ENCODE measurements at regions not wholly inside any gene's neighbourhood (a gene's known extent, or its start where the extent isn't known, plus 50 kb on each side); places are given as distances from the start of the nearest gene placed in this dataset.

- ChIA-PET CTCF (no interaction called here), POLR2A (no interaction called here)
- H3K4me3 ChIP-seq (ENCODE audit: low read depth, low read length) = no peak overlapping the region
- TF ChIP-seq, protein P1, sequence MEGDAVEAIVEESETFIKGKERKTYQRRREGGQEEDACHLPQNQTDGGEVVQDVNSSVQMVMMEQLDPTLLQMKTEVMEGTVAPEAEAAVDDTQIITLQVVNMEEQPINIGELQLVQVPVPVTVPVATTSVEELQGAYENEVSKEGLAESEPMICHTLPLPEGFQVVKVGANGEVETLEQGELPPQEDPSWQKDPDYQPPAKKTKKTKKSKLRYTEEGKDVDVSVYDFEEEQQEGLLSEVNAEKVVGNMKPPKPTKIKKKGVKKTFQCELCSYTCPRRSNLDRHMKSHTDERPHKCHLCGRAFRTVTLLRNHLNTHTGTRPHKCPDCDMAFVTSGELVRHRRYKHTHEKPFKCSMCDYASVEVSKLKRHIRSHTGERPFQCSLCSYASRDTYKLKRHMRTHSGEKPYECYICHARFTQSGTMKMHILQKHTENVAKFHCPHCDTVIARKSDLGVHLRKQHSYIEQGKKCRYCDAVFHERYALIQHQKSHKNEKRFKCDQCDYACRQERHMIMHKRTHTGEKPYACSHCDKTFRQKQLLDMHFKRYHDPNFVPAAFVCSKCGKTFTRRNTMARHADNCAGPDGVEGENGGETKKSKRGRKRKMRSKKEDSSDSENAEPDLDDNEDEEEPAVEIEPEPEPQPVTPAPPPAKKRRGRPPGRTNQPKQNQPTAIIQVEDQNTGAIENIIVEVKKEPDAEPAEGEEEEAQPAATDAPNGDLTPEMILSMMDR (IDR thresholded peaks at IDR 0.05; ENCODE audit: insufficient read depth, low read length, missing control alignments) = no peak
- DNase-seq (ENCODE audit: low read depth, low spot score) = no peak
These were observed 280.0 kb downstream of the SOX9 start for GRCh38 chr17:72400863-72401262.

DNA sequence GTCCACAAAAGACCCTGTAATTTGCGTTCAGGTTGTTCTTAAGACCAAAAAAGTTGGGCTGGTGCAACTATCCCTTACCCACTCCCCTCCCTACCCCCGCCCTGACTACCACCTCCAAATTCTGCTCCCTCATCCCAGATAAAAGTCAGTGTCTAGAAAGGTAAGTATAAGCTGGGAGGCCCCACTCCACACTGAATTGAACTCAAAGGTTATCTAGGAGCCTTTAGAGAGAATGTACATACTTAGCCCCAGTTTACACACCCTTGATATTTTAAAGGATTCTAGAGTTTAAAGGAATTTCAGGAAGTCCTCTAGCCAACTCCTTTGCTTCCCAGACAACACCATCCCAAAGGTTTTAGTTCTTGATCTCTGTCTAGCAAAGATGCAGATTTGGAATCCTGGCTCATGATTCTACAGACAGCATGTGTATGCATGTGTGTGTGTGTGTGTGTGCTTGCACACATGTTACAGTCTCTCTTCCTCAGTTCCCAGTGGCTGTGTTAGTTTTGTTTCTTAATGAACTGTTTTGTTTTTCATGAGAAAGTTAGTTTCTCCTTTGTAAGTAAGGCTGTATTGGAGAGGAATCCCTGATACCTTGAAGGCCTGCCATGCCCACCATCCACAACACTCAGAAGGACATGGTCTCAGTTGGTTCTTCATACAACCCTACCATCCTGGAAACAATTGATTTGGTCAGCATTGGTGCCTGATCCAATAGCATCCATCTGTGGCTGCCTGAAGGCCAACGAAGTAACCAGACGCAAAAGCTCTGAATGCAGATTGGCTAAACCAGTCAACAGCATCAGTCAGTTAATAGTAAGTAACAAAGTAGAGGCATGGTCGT lies 281.3 kb downstream of the SOX9 start:
- ChIA-PET CTCF (no interaction called here), POLR2A (no interaction called here)
- TF ChIP-seq, protein P1 (IDR thresholded peaks at IDR 0.05; ENCODE audit: insufficient read depth, low read length, missing control alignments) = no peak
- no peak for DNase-seq (ENCODE audit: low read depth, low spot score)
- H3K4me3 ChIP-seq (ENCODE audit: low read depth, low read length) = no peak overlapping the region

DNA sequence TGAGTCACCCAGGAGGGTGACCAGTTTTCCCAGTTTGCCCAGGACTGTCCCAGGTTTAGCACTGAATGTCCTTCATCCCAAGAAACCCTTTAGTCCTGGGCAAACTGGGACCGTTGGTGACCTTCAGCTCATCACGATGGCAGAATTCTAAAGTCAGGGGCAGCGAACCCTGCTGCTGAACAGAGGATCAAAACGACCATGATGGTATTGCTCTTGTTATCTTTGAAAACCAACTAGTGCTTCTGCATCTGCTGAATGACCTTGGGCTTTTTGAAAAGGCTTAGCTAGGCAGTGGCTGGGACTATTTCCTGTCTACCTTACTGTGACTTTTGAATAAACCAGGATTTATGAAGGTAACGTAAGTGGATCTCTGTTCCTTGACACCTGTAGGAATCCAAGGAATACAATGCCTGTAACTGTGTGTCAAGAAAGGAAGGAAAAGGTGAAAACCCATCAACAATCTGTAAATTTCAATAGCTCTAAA lies 281.9 kb downstream of the SOX9 start:
- no peak for DNase-seq (ENCODE audit: low read depth, low spot score)
- TF ChIP-seq, protein P1 (IDR thresholded peaks at IDR 0.05; ENCODE audit: insufficient read depth, low read length, missing control alignments) = no peak
- ChIA-PET POLR2A (no interaction called here), CTCF (no interaction called here)
- H3K4me3 ChIP-seq (ENCODE audit: low read depth, low read length) = no peak overlapping the region

DNA sequence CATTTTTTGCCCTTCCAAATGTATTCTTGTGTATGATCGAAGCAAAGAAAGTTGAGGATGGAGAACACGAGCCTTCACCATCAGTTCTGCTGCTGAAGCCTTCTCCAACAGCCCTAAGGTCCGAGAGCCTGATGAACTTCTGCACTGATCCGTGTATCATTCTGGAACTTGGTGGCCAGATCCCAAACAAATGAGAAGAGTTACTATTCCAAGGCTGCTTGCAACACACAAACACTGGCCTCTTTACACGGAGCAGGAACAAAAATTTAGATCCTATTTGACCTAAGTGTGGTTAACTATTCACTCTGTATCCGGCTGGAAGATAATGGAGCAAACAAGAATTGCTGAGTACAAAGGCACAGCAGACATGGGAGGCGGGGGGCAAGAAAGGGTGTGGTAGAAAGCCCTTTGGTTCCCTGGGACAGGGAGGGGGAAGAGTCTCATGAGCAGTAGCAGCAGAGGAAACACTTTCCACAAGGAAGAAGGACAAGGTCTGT lies 282.9 kb downstream of the SOX9 start:
- CTCF ChIA-PET = interaction anchor here (1.0 to 1.4 kb wide), 2 partner anchors 8 to 9 kb away, joined by 4 to 5 read pairs; no protein-coding TSS in a partner anchor
- H3K4me3 ChIP-seq (ENCODE audit: low read depth, low read length) = no peak overlapping the region
- POLR2A ChIA-PET = no interaction called here
- TF ChIP-seq, protein P1 (IDR thresholded peaks at IDR 0.05; ENCODE audit: insufficient read depth, low read length, missing control alignments) = no peak
- no peak for DNase-seq (ENCODE audit: low read depth, low spot score)

DNA sequence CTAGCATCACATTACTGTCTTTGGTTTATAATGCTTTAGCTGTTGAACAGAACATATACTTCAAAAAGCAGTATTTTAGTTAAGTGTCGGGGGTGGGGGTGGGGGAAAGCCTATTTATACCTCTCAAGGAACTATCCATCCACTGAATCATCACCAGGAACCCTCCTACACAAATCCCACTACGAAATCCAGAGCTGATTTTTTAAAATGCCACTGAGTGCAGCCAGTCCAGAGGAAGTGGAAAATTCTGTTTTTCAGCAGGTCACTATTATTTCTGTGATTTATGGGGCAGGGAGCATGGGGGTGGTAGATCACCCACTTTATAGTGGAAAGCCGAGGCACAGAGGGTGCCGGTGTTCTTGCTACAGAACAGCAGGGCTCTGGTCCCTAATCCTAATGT lies 284.1 kb downstream of the SOX9 start:
- TF ChIP-seq, protein P1 (IDR thresholded peaks at IDR 0.05; ENCODE audit: insufficient read depth, low read length, missing control alignments) = no peak
- ChIA-PET POLR2A (interaction anchor here (0.6 to 1.0 kb wide), 2 partner anchors 11 to 284 kb away, joined by 3 read pairs; partner anchors contain the start of gene SOX9), CTCF (interaction anchor here (0.9 to 1.4 kb wide), 3 partner anchors 9 to 134 kb away, joined by 3 to 5 read pairs (median 4); no protein-coding TSS in a partner anchor)
- DNase-seq (ENCODE audit: low read depth, low spot score) = no peak
- no peak overlapping the region for H3K4me3 ChIP-seq (ENCODE audit: low read depth, low read length)

- no peak for DNase-seq (ENCODE audit: low read depth, low spot score)
- no peak overlapping the region for H3K4me3 ChIP-seq (ENCODE audit: low read depth, low read length)
- ChIA-PET POLR2A (interaction anchor here (1.0 kb wide), 1 partner anchor 67 kb away, joined by 3 read pairs; no protein-coding TSS in a partner anchor), CTCF (interaction anchor here (0.9 kb wide), 1 partner anchor 133 kb away, joined by 3 read pairs; no protein-coding TSS in a partner anchor)
- TF ChIP-seq, protein P1 (IDR thresholded peaks at IDR 0.05; ENCODE audit: insufficient read depth, low read length, missing control alignments) = no peak
These were observed 284.9 kb downstream of the SOX9 start for GRCh38 chr17:72405662-72406230.
